ENCODE measurements at regions not wholly inside any gene's neighbourhood (a gene's known extent, or its start where the extent isn't known, plus 50 kb on each side); places are given as distances from the start of the nearest gene placed in this dataset.
A peak's percentile ranks its signal among the peaks of the same experiment; 100 is the strongest.

DNA sequence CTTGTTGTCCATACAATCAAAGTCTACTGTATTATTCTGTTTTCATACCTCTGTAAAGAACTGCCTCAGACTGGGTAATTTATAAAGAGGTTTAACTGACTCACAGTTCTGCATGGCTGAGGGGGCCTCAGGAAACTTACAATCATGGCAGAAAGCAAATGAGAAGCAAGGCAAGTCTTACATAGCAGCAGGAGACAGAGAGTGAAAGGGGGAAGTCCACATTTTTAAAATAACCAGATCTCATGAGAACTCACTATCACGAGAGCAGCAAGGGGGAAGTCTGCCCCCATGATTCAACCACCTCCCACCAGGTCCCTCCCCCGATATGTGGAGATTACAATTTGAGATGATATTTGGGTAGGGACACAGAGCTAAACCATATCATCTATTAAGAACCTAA is 724.6 kb upstream of the CBLB start:
- Mint-ChIP-seq H3K4me1 (ENCODE audit: low read depth) (peaks cover 10% of the 10 kb centered on the region), H3K27ac (no peak overlapping the region), H3K36me3 (ENCODE audit: low read depth) (no peaks in the 10 kb centered on the region), H3K4me3 (no peak overlapping the region), H3K9me3 (peaks cover 9% of the 10 kb centered on the region), H3K27me3 (ENCODE audit: low read depth) (no peaks in the 10 kb centered on the region)
- DNase-seq = no peak
- CTCF ChIA-PET = interaction anchor here (0.6 kb wide), 1 partner anchor 16 kb away, joined by 3 read pairs; no protein-coding TSS in a partner anchor
- intact Hi-C loops (cut with micrococcal nuclease) = no loop called here

DNA sequence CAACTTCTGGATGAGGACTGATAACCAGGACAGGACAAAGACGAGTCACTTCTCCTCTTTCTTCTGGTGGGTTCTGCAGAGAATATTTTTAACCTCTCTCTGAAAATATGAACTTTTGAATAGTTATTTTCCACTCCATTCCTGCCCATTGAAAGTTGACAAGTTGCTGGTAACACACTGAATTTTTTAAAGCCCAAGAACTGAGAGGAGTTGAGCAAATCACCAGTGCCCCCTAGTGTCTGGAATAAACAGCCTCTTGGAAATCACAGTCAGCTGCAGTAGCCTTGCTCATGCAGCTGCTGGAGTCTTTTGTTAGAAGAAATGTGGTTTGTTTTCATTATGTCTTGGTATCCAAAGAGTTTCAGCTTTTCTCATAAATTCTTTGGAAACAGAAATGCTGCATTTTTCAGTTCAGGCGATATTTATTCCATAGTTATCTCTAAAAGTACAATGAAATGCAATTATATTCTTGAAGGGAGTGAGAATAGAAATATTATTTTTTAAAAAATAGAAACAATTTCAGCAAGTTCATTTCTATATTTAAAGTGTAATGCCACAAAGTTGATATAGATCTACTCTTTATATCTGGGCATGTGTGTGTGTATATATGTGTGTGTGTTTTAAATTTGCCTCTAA is 741.0 kb upstream of the CBLB start:
- H3K27ac Mint-ChIP-seq = no peak overlapping the region
- H3K4me1 Mint-ChIP-seq (ENCODE audit: low read depth) = peaks cover 21% of the 10 kb centered on the region
- peak; percentile 82 for DNase-seq
- H3K36me3 Mint-ChIP-seq (ENCODE audit: low read depth) = peaks cover 9% of the 10 kb centered on the region
- no peaks in the 10 kb centered on the region for H3K27me3 Mint-ChIP-seq (ENCODE audit: low read depth)
- CTCF ChIA-PET = interaction anchor here (0.6 to 1.6 kb wide), 16 partner anchors 8 to 921 kb away, joined by 3 to 5 read pairs (median 4); no protein-coding TSS in a partner anchor
- H3K9me3 Mint-ChIP-seq = peaks cover 18% of the 10 kb centered on the region
- intact Hi-C loops (cut with micrococcal nuclease) = loop anchor here (1.0 to 10.0 kb wide), 12 partner anchors 185 to 1241 kb away; no protein-coding TSS in a partner anchor
- H3K4me3 Mint-ChIP-seq = no peak overlapping the region

DNA sequence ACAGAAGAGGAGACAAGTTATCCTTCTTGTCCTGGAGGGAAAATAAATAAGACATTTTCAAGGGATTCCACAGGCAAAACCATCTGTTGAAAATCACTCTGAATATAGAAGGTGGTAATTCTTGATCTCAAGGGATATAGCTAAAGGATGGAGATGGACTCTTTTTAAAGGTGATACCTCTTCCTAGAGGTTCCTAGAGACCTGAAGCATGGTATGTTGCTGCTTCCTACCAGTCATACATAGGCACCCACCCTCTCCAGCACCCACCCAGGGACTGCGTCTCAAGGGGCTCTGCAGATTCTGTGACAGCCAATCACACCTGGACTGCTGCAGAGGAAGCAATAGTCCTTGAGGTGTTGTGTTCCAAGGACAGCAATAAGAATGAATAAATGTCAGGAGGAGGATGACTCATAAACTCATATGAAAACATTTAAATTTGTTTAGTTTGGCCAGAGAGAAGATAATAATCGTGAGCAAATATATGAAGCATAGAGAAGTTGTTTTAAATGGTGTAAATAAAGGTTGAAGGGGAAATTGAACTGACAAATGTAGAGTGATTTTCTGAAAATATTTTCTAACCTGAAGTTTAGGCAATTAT is 741.6 kb upstream of the CBLB start:
- no peak for DNase-seq
- CTCF ChIA-PET = interaction anchor here (0.6 to 1.4 kb wide), 11 partner anchors 8 to 448 kb away, joined by 3 to 4 read pairs (median 4); no protein-coding TSS in a partner anchor
- peaks cover 21% of the 10 kb centered on the region for H3K4me1 Mint-ChIP-seq (ENCODE audit: low read depth)
- intact Hi-C loops (cut with micrococcal nuclease) = no loop called here
- peaks cover 18% of the 10 kb centered on the region for H3K9me3 Mint-ChIP-seq
- no peak overlapping the region for H3K4me3 Mint-ChIP-seq
- no peaks in the 10 kb centered on the region for H3K27me3 Mint-ChIP-seq (ENCODE audit: low read depth)
- H3K27ac Mint-ChIP-seq = no peak overlapping the region
- peaks cover 9% of the 10 kb centered on the region for H3K36me3 Mint-ChIP-seq (ENCODE audit: low read depth)

DNA sequence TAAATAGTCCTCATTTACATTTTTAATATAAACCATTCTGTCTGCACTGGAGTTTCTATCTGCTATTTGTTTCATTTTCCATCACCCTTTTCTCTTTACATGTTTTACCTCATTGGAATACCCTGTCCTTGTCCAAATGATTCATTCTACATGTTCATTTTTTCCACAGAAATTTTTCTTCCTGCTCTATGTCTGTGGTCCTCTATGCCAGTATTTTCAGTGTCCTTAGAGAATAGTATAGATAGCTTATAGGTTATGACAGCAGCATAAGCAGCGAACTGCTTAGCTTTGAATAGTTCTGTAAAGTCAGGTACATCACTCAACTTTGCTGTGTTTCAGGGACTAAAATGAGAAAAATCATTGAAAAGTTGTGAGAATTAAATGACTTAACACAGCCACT is 742.3 kb upstream of the CBLB start:
- CTCF ChIA-PET = interaction anchor here (1.0 kb wide), 1 partner anchor 410 kb away, joined by 3 read pairs; no protein-coding TSS in a partner anchor
- H3K4me1 Mint-ChIP-seq (ENCODE audit: low read depth) = peaks cover 21% of the 10 kb centered on the region
- H3K27me3 Mint-ChIP-seq (ENCODE audit: low read depth) = no peaks in the 10 kb centered on the region
- intact Hi-C loops (cut with micrococcal nuclease) = no loop called here
- H3K36me3 Mint-ChIP-seq (ENCODE audit: low read depth) = peaks cover 9% of the 10 kb centered on the region
- H3K4me3 Mint-ChIP-seq = no peak overlapping the region
- DNase-seq = no peak
- H3K9me3 Mint-ChIP-seq = peaks cover 18% of the 10 kb centered on the region
- no peak overlapping the region for H3K27ac Mint-ChIP-seq

DNA sequence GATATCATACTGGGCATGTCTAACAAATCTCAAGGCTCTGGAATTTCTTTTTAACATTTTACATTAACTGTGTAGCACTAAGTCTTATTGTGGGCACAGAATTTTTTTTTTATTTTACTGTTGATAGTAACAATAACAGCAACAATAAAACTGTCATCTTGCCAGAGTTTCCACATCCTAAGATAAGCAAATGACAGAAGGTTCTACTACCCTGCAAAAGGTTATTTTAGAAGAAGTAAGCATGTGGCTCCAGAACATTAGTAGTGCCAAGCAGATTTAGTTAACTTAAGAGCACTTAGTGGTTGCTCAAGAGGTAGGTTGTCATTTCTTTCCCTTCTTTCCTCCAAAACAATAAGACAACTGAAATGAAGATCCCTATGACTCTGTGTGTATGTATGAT is 743.0 kb upstream of the CBLB start:
- H3K27ac Mint-ChIP-seq = no peak overlapping the region
- H3K36me3 Mint-ChIP-seq (ENCODE audit: low read depth) = peaks cover 9% of the 10 kb centered on the region
- H3K9me3 Mint-ChIP-seq = peaks cover 18% of the 10 kb centered on the region
- no peaks in the 10 kb centered on the region for H3K27me3 Mint-ChIP-seq (ENCODE audit: low read depth)
- peaks cover 21% of the 10 kb centered on the region for H3K4me1 Mint-ChIP-seq (ENCODE audit: low read depth)
- DNase-seq = no peak
- H3K4me3 Mint-ChIP-seq = no peak overlapping the region
- intact Hi-C loops (cut with micrococcal nuclease) = no loop called here
- CTCF ChIA-PET = interaction anchor here (1.0 kb wide), 2 partner anchors 26 to 411 kb away, joined by 3 to 4 read pairs; no protein-coding TSS in a partner anchor

DNA sequence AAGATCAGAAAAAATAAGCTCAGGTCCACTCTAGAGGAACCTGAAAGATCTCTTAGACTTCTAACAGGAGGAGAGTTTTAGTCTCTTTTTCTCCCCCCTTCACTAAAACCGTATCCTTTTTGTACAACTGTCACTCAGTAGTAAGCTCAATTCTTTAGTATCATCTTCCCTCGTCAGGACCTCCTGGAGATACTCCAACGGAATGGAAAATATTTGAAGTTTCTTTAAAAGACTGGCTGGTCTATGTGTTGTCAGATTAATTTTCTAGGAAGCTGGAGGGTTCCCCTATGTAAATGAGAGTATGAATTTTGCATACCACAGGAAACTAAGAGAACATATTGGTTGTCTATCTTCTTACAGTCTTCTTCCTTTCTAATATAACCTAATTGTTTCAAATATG is 747.7 kb upstream of the CBLB start:
- Mint-ChIP-seq H3K27me3 (ENCODE audit: low read depth) (no peaks in the 10 kb centered on the region), H3K4me3 (no peak overlapping the region), H3K36me3 (ENCODE audit: low read depth) (peaks cover 9% of the 10 kb centered on the region), H3K27ac (no peak overlapping the region), H3K4me1 (ENCODE audit: low read depth) (no peaks in the 10 kb centered on the region), H3K9me3 (peaks cover 18% of the 10 kb centered on the region)
- CTCF ChIA-PET = no interaction called here
- intact Hi-C loops (cut with micrococcal nuclease) = no loop called here
- DNase-seq = no peak

DNA sequence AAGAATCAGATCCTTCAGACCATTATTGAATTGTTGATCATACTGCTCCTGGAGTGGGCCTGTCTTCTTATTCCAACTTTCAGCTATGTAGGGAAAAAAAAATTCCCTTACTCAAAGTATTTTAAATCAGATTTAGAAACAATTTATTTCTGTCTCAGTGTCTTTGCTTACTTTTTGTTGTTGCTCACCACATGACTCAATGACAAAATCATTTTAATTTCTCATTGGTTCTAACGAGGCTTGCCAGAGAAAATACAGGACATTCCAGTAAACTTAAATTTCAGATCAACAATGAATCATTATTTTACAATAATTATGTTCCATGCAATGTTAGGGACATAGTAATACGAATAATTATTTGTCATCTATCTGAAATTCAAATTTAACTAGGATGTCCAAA is 748.5 kb upstream of the CBLB start:
- Mint-ChIP-seq H3K4me3 (no peak overlapping the region), H3K36me3 (ENCODE audit: low read depth) (peaks cover 9% of the 10 kb centered on the region), H3K27me3 (ENCODE audit: low read depth) (no peaks in the 10 kb centered on the region), H3K9me3 (peaks cover 18% of the 10 kb centered on the region), H3K4me1 (ENCODE audit: low read depth) (no peaks in the 10 kb centered on the region), H3K27ac (no peak overlapping the region)
- intact Hi-C loops (cut with micrococcal nuclease) = no loop called here
- no peak for DNase-seq
- CTCF ChIA-PET = interaction anchor here (1.4 kb wide), 1 partner anchor 7 kb away, joined by 4 read pairs; no protein-coding TSS in a partner anchor

DNA sequence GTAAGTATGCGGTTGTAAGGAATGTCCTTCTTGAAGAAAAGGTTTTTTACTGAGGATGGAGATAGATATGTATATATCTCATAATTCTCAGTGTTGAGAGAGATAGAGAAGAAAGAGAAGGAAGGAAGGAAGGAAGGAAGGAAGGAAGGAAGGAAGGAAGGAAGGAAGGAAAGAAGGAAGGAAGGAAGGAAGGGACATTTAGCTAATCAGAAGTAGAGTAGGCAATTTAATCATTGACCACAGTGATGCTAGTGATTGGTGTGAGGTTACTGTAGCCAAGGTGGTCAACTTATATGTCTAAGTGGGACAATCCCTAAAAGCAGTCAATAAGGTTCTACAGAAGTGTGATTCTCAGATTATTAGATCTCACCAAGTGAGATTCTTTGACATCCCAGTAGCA is 751.8 kb upstream of the CBLB start:
- Mint-ChIP-seq H3K27me3 (ENCODE audit: low read depth) (no peaks in the 10 kb centered on the region), H3K36me3 (ENCODE audit: low read depth) (no peaks in the 10 kb centered on the region), H3K9me3 (peaks cover 7% of the 10 kb centered on the region), H3K4me1 (ENCODE audit: low read depth) (no peaks in the 10 kb centered on the region), H3K4me3 (no peak overlapping the region), H3K27ac (no peak overlapping the region)
- no peak for DNase-seq
- intact Hi-C loops (cut with micrococcal nuclease) = no loop called here
- CTCF ChIA-PET = no interaction called here

DNA sequence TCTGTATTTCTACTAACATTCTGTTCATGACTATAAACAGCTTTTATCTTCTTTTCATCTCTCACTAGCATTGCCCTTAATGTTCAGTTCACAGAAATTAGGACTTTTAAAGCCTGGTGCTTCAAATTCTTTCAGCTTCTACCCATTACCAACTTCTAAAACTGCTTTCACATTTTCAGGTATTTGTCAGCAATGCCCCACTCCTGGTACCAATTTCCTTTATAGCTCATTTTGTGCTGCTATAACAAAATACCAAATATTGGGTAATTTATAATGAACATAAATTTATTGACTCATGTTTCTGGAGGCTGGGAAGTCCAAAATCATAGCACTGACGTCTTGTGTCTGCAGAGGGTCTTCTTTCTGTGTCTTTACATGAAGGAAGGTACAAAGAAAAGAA is 753.1 kb upstream of the CCDC54 start:
- CTCF ChIA-PET = interaction anchor here (0.7 kb wide), 1 partner anchor 275 kb away, joined by 3 read pairs; no protein-coding TSS in a partner anchor
- H3K36me3 Mint-ChIP-seq (ENCODE audit: low read depth) = no peaks in the 10 kb centered on the region
- H3K27me3 Mint-ChIP-seq (ENCODE audit: low read depth) = no peaks in the 10 kb centered on the region
- DNase-seq = no peak
- no peak overlapping the region for H3K4me3 Mint-ChIP-seq
- no peak overlapping the region for H3K27ac Mint-ChIP-seq
- no peaks in the 10 kb centered on the region for H3K4me1 Mint-ChIP-seq (ENCODE audit: low read depth)
- intact Hi-C loops (cut with micrococcal nuclease) = no loop called here
- peaks cover 7% of the 10 kb centered on the region for H3K9me3 Mint-ChIP-seq

DNA sequence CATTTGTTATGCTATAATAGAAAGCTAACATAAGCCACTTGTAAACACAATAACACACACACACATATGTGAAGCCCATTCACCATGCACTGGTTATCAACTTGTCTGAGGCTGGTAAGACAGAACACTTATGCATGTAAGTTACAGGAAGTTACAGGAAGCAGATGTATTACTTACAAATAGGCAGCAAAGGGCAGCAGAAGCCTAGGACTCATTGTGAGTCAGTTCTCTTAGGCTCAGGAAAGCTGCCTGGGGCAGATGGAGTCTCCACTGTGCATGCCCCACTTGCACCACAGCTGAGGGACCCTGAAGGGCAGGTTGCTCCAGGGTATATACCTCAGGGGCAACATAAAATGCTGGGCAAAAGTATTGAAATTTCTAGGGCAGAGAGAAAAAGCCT is 748.8 kb upstream of the CCDC54 start:
- CTCF ChIA-PET = no interaction called here
- no peaks in the 10 kb centered on the region for H3K36me3 Mint-ChIP-seq (ENCODE audit: low read depth)
- H3K4me1 Mint-ChIP-seq (ENCODE audit: low read depth) = no peaks in the 10 kb centered on the region
- intact Hi-C loops (cut with micrococcal nuclease) = no loop called here
- no peak for DNase-seq
- H3K9me3 Mint-ChIP-seq = peaks cover 7% of the 10 kb centered on the region
- no peak overlapping the region for H3K4me3 Mint-ChIP-seq
- H3K27ac Mint-ChIP-seq = no peak overlapping the region
- H3K27me3 Mint-ChIP-seq (ENCODE audit: low read depth) = peaks cover 3% of the 10 kb centered on the region

DNA sequence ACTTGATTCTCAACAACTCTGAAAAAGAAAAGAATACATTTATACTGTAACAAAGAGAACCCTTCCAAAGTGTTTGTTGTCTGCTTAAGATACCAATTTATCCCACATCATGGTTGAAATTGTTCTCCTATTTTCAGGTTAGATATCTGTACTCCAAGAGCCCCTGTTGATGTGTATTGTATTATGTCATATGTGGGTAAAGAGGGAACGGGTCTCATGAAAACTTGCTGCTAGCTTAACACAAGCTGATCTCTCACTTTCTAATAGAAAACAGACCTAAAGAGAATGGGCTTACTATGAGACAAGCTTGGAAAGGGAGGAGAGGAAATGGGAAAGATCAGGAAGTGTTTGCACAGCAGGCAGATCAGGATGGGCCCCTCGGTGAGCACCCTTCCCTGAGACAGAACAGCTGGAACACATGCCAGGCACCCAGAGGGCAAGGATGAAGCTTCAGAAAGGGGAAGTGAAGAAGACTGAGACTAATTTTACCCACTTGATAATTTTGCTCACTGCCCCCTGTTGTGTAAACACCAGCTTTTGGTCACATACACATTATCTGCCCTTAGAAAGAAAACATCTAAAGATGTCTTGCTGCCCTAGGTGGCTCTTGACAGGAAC is 747.9 kb upstream of the CCDC54 start:
- Mint-ChIP-seq H3K27me3 (ENCODE audit: low read depth) (peaks cover 3% of the 10 kb centered on the region), H3K36me3 (ENCODE audit: low read depth) (no peaks in the 10 kb centered on the region), H3K4me1 (ENCODE audit: low read depth) (no peaks in the 10 kb centered on the region), H3K27ac (no peak overlapping the region), H3K4me3 (no peak overlapping the region), H3K9me3 (no peaks in the 10 kb centered on the region)
- intact Hi-C loops (cut with micrococcal nuclease) = no loop called here
- CTCF ChIA-PET = no interaction called here
- no peak for DNase-seq

DNA sequence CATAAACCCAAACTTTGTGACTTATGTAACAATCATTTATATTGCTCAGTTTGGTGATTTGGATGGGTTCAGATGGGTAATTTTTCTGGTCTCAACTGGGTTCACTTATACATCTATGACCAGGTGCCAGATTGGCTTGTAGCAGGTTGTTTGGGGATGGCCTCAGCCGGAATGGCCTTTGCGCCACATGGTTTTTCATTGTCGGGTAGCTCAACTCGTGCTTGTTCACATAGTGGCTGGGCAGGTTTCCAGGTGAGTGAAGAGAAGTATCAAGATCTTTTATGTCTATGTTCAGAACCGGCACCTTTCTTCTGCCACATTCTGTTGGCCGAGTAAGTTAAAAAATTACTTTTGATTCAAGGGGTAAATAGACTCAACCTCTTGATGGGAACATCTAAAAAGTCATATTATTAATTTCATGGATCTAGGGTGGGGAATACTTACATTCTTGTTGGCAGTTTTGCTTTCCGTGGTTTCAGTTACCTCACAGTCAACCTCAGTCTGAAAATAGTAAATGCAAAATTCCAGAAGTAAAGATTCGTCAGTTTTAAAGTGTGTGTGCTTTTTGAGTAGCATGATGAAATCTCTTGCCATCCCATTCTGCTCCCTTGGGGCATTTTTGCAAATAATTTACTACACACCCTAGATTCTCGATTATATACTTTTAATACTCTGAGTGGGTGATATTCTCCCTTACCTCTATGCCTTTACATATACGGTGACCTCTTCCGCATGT is 745.7 kb upstream of the CCDC54 start:
- Mint-ChIP-seq H3K27ac (no peak overlapping the region), H3K36me3 (ENCODE audit: low read depth) (no peaks in the 10 kb centered on the region), H3K9me3 (no peaks in the 10 kb centered on the region), H3K4me3 (no peak overlapping the region), H3K27me3 (ENCODE audit: low read depth) (peaks cover 3% of the 10 kb centered on the region), H3K4me1 (ENCODE audit: low read depth) (no peaks in the 10 kb centered on the region)
- intact Hi-C loops (cut with micrococcal nuclease) = no loop called here
- DNase-seq = no peak
- CTCF ChIA-PET = no interaction called here
